KOPT-K1 (cell line): ENCODE measurements at regions not wholly inside any gene's neighbourhood (a gene's known extent, or its start where the extent isn't known, plus 50 kb on each side); places are given as distances from the start of the nearest gene placed in this dataset.

Experiments
- H3K27ac ChIP-seq: fragments of 200-600 bp; sonication (generic); 2 replicates; pipeline ENCODE4 v1.5.1; 2016; ENCODE audit warnings: antibody characterized with exemption, mild to moderate bottlenecking, low read depth, low read length; ENCODE audit not compliant: poor library complexity, severe bottlenecking
- H3K36me3 ChIP-seq: fragments of 200-600 bp; sonication (generic); 2 replicates; pipeline ENCODE4 v1.5.1; 2017; ENCODE audit warnings: antibody characterized with exemption, mild to moderate bottlenecking, low read length, moderate library complexity; ENCODE audit not compliant: insufficient read depth
- H3K9me3 ChIP-seq: fragments of 200-600 bp; sonication (generic); 2 replicates; pipeline ENCODE4 v1.5.1; 2017; ENCODE audit warnings: antibody characterized with exemption, low read length, mild to moderate bottlenecking; ENCODE audit not compliant: insufficient read depth, poor library complexity, severe bottlenecking

GRCh38 chr9:79989079-79989478 is 417.3 kb downstream of the TLE4 start:
- no peaks in the 10 kb centered on the region for H3K9me3 ChIP-seq
- no peak overlapping the region for H3K27ac ChIP-seq
- H3K36me3 ChIP-seq, result no peaks in the 10 kb centered on the region

- no peaks in the 10 kb centered on the region for H3K36me3 ChIP-seq
- no peak overlapping the region for H3K27ac ChIP-seq
- no peaks in the 10 kb centered on the region for H3K9me3 ChIP-seq
Measured at GRCh38 chr9:79988126-79988525, 416.4 kb downstream of the TLE4 start.

- Histone ChIP-seq H3K9me3 (no peaks in the 10 kb centered on the region), H3K27ac (no peak overlapping the region), H3K36me3 (no peaks in the 10 kb centered on the region)
Measured at GRCh38 chr9:79986437-79986836, 414.7 kb downstream of the TLE4 start.

- Histone ChIP-seq H3K36me3 (no peaks in the 10 kb centered on the region), H3K27ac (no peak overlapping the region), H3K9me3 (no peaks in the 10 kb centered on the region)
Measured at GRCh38 chr9:79985772-79986171, 414.0 kb downstream of the TLE4 start.

GRCh38 chr9:79985264-79985663 is 413.5 kb downstream of the TLE4 start:
- Histone ChIP-seq H3K36me3 (no peaks in the 10 kb centered on the region), H3K27ac (no peak overlapping the region), H3K9me3 (no peaks in the 10 kb centered on the region)

- H3K9me3 ChIP-seq, result no peaks in the 10 kb centered on the region
- H3K36me3 ChIP-seq, result no peaks in the 10 kb centered on the region
- no peak overlapping the region for H3K27ac ChIP-seq
Measured at GRCh38 chr9:79984429-79985067, 412.8 kb downstream of the TLE4 start.

- Histone ChIP-seq H3K36me3 (no peaks in the 10 kb centered on the region), H3K9me3 (no peaks in the 10 kb centered on the region), H3K27ac (no peak overlapping the region)
Measured at GRCh38 chr9:79980432-79980831, 408.7 kb downstream of the TLE4 start.

- no peaks in the 10 kb centered on the region for H3K36me3 ChIP-seq
- no peaks in the 10 kb centered on the region for H3K9me3 ChIP-seq
- no peak overlapping the region for H3K27ac ChIP-seq
Measured at GRCh38 chr9:79977510-79978197, 405.9 kb downstream of the TLE4 start.

GRCh38 chr9:79977074-79977435 is 405.3 kb downstream of the TLE4 start:
- no peak overlapping the region for H3K27ac ChIP-seq
- H3K9me3 ChIP-seq, result no peaks in the 10 kb centered on the region
- H3K36me3 ChIP-seq, result no peaks in the 10 kb centered on the region

GRCh38 chr9:79976257-79977073 is 404.7 kb downstream of the TLE4 start:
- Histone ChIP-seq H3K9me3 (no peaks in the 10 kb centered on the region), H3K27ac (no peak overlapping the region), H3K36me3 (no peaks in the 10 kb centered on the region)

- H3K9me3 ChIP-seq, result no peaks in the 10 kb centered on the region
- no peaks in the 10 kb centered on the region for H3K36me3 ChIP-seq
- no peak overlapping the region for H3K27ac ChIP-seq
Measured at GRCh38 chr9:79975621-79976256, 404.0 kb downstream of the TLE4 start.

GRCh38 chr9:79974806-79975422 is 403.1 kb downstream of the TLE4 start:
- H3K9me3 ChIP-seq, result no peaks in the 10 kb centered on the region
- H3K36me3 ChIP-seq, result no peaks in the 10 kb centered on the region
- H3K27ac ChIP-seq, result no peak overlapping the region

GRCh38 chr9:79973627-79974026 is 401.9 kb downstream of the TLE4 start:
- Histone ChIP-seq H3K27ac (no peak overlapping the region), H3K9me3 (no peaks in the 10 kb centered on the region)

GRCh38 chr9:79970146-79970425 is 398.3 kb downstream of the TLE4 start:
- no peaks in the 10 kb centered on the region for H3K36me3 ChIP-seq
- no peaks in the 10 kb centered on the region for H3K9me3 ChIP-seq
- no peak overlapping the region for H3K27ac ChIP-seq

More at GRCh38 chr9:79973627-79974026, 401.9 kb downstream of the TLE4 start:
- no peaks in the 10 kb centered on the region for H3K36me3 ChIP-seq
